Astrocyte (in vitro differentiated cells and primary cell): ENCODE measurements at regions not wholly inside any gene's neighbourhood (a gene's known extent, or its start where the extent isn't known, plus 50 kb on each side); places are given as distances from the start of the nearest gene placed in this dataset.

Source experiments
- EZH2 ChIP-seq: IDR thresholded peaks from 2 replicates; pipeline ENCODE4 v1.6.1; 2012; ENCODE audit warnings: mild to moderate bottlenecking, low read length, inconsistent platforms; ENCODE audit not compliant: insufficient read depth
- TF ChIP-seq, protein P1 (sequence below): IDR thresholded peaks from 2 replicates; pipeline ENCODE4 v1.5.1; 2011; ENCODE audit warnings: low read depth, mild to moderate bottlenecking, inconsistent platforms, low read length, moderate library complexity; ENCODE audit not compliant: insufficient read depth

- TF ChIP-seq, protein P1, sequence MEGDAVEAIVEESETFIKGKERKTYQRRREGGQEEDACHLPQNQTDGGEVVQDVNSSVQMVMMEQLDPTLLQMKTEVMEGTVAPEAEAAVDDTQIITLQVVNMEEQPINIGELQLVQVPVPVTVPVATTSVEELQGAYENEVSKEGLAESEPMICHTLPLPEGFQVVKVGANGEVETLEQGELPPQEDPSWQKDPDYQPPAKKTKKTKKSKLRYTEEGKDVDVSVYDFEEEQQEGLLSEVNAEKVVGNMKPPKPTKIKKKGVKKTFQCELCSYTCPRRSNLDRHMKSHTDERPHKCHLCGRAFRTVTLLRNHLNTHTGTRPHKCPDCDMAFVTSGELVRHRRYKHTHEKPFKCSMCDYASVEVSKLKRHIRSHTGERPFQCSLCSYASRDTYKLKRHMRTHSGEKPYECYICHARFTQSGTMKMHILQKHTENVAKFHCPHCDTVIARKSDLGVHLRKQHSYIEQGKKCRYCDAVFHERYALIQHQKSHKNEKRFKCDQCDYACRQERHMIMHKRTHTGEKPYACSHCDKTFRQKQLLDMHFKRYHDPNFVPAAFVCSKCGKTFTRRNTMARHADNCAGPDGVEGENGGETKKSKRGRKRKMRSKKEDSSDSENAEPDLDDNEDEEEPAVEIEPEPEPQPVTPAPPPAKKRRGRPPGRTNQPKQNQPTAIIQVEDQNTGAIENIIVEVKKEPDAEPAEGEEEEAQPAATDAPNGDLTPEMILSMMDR: no peak
- no peak for TF ChIP-seq EZH2
Measured at GRCh38 chr16:58970775-58971174, 236.7 kb upstream of the GOT2 start.
